GM12864 (cell line): ENCODE measurements at regions not wholly inside any gene's neighbourhood (a gene's known extent, or its start where the extent isn't known, plus 50 kb on each side); places are given as distances from the start of the nearest gene placed in this dataset.

ENCODE experiments used
- DNase-seq: peaks from one replicate; pipeline ENCODE4 v3.0.0-alpha.2; 2011; ENCODE audit warnings: low read depth
- H3K4me3 ChIP-seq: 2 replicates; pipeline ENCODE4 v1.5.1; 2011; ENCODE audit warnings: mild to moderate bottlenecking, low read depth, low read length, control low read depth
- CTCF ChIP-seq: IDR thresholded peaks from 2 replicates; pipeline ENCODE4 v1.5.1; 2011; ENCODE audit warnings: low read depth, mild to moderate bottlenecking, moderate library complexity, low read length, control low read depth, inconsistent platforms; ENCODE audit errors: missing control alignments

- no peak for TF ChIP-seq CTCF
- no peak overlapping the region for H3K4me3 ChIP-seq
- no peak for DNase-seq
Measured at GRCh38 chr1:13878021-13878420, 178.0 kb downstream of the PRDM2 start.

GRCh38 chr1:13878451-13878850, 178.5 kb downstream of the PRDM2 start:
- no peak overlapping the region for H3K4me3 ChIP-seq
- TF ChIP-seq CTCF: no peak
- no peak for DNase-seq

- no peak for DNase-seq
- no peak for TF ChIP-seq CTCF
Measured at GRCh38 chr1:13881385-13882088, 181.5 kb downstream of the PRDM2 start.

GRCh38 chr1:13888351-13888986, 188.5 kb downstream of the PRDM2 start:
- TF ChIP-seq CTCF: no peak
- no peak overlapping the region for H3K4me3 ChIP-seq
- no peak for DNase-seq

More at GRCh38 chr1:13881385-13882088, 181.5 kb downstream of the PRDM2 start:
- no peak overlapping the region for H3K4me3 ChIP-seq

- TF ChIP-seq CTCF: no peak
- H3K4me3 ChIP-seq: no peak overlapping the region
- DNase-seq: no peak
Measured at GRCh38 chr1:13889495-13889894, 189.5 kb downstream of the PRDM2 start.

GRCh38 chr1:13890766-13891165, 190.8 kb downstream of the PRDM2 start:
- DNase-seq: no peak
- H3K4me3 ChIP-seq: no peak overlapping the region
- no peak for TF ChIP-seq CTCF

- TF ChIP-seq CTCF: no peak
- H3K4me3 ChIP-seq: no peak overlapping the region
- no peak for DNase-seq
Measured at GRCh38 chr1:13892198-13892597, 192.2 kb downstream of the PRDM2 start.
